Astrocyte of the spinal cord (primary cell): ENCODE measurements at regions not wholly inside any gene's neighbourhood (a gene's known extent, or its start where the extent isn't known, plus 50 kb on each side); places are given as distances from the start of the nearest gene placed in this dataset.

Source experiments
- DNase-seq: peaks from one replicate; pipeline ENCODE4 v3.0.0; 2011; ENCODE audit warnings: low read depth, low spot score
- H3K4me3 ChIP-seq: 2 replicates; pipeline ENCODE4 v1.5.1; 2011; ENCODE audit warnings: low read depth, mild to moderate bottlenecking, low read length, moderate library complexity
- in situ Hi-C: cut with HindIII; loops from 2 replicates; pipeline ENCODE4 v1.10.0; 2017; ENCODE audit warnings: low sequenced_read_pairs
- TF ChIP-seq, protein P1 (sequence below): IDR thresholded peaks from 2 replicates; pipeline ENCODE4 v1.5.1; 2012; ENCODE audit warnings: low read depth, mild to moderate bottlenecking, low read length, inconsistent platforms

- H3K4me3 ChIP-seq: no peak overlapping the region
- in situ Hi-C loops: no loop called here
- TF ChIP-seq, protein P1, sequence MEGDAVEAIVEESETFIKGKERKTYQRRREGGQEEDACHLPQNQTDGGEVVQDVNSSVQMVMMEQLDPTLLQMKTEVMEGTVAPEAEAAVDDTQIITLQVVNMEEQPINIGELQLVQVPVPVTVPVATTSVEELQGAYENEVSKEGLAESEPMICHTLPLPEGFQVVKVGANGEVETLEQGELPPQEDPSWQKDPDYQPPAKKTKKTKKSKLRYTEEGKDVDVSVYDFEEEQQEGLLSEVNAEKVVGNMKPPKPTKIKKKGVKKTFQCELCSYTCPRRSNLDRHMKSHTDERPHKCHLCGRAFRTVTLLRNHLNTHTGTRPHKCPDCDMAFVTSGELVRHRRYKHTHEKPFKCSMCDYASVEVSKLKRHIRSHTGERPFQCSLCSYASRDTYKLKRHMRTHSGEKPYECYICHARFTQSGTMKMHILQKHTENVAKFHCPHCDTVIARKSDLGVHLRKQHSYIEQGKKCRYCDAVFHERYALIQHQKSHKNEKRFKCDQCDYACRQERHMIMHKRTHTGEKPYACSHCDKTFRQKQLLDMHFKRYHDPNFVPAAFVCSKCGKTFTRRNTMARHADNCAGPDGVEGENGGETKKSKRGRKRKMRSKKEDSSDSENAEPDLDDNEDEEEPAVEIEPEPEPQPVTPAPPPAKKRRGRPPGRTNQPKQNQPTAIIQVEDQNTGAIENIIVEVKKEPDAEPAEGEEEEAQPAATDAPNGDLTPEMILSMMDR: no peak
- DNase-seq: no peak
Observed at GRCh38 chr17:72039490-72039889, 81.3 kb upstream of the SOX9 start.

GRCh38 chr17:72046178-72046577 lies 74.6 kb upstream of the SOX9 start:
- no peak for DNase-seq
- TF ChIP-seq, protein P1: no peak
- in situ Hi-C loops: no loop called here
- H3K4me3 ChIP-seq: no peak overlapping the region

- in situ Hi-C loops: no loop called here
- no peak for DNase-seq
- no peak overlapping the region for H3K4me3 ChIP-seq
- TF ChIP-seq, protein P1: no peak
Observed at GRCh38 chr17:72046643-72047612, 73.9 kb upstream of the SOX9 start.

- in situ Hi-C loops: no loop called here
- H3K4me3 ChIP-seq: no peak overlapping the region
- DNase-seq: no peak
- TF ChIP-seq, protein P1: no peak
Observed at GRCh38 chr17:72049914-72050313, 70.9 kb upstream of the SOX9 start.

DNA sequence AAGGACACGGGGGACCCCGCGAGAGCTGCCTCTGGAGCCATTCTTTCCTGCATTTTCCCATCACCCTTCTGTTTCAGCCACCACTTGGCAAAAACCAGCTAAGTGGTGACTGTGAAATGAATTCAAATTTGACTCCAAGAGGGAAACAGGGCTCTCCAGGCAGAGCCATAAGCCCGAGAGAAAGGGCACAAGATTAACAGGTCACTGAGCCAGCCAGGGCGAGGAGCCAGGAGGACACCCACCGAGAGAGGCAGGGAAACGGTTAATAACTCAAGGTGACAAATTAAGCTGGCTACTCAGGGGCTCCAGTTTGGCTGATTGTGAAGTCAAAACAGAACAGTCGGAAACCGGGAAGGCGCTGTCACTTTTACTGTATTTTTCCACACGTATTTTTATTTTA lies 67.8 kb upstream of the SOX9 start:
- peak overlapping the region; percentile 1 for H3K4me3 ChIP-seq
- no peak for DNase-seq
- TF ChIP-seq, protein P1: no peak
- in situ Hi-C loops: no loop called here

GRCh38 chr17:72053449-72053848 lies 67.4 kb upstream of the SOX9 start:
- H3K4me3 ChIP-seq: peak overlapping the region; percentile 1
- TF ChIP-seq, protein P1: no peak
- in situ Hi-C loops: no loop called here
- DNase-seq: no peak
